MCF 10A (cell line): ENCODE measurements at regions not wholly inside any gene's neighbourhood (a gene's known extent, or its start where the extent isn't known, plus 50 kb on each side); places are given as distances from the start of the nearest gene placed in this dataset.

Experiments
- BruUV-seq: library from RNA; stranded (reverse); fragments of 400-500 nt; replicated peaks from 2 replicates; lab custom pipeline; 2021; lab: Mats Ljungman, UMichigan
- CTCF ChIA-PET: fragments of 300-600 bp; sonication (Branson Sonifier 250); formaldehyde crosslinking; extraction: SDS; loops from one replicate; lab custom pipeline; 2021; ENCODE audit warnings: antibody characterized with exemption, inconsistent platforms; lab: Yijun Ruan, JAX
- POLR2A ChIA-PET: fragments of 300-600, 350-650 bp; sonication (Branson Sonifier 250); formaldehyde crosslinking; extraction: SDS; loops from one replicate; lab custom pipeline; 2020; ENCODE audit warnings: antibody characterized with exemption, inconsistent platforms; lab: Yijun Ruan, JAX
- DNase-seq: peaks from one replicate; pipeline ENCODE4 v3.0.0-alpha.2; 2018; ENCODE audit not compliant: unreplicated experiment
- H3K27ac Mint-ChIP-seq: one replicate; pipeline ENCODE4 v1.8.0; 2022; ENCODE audit warnings: mild to moderate bottlenecking, low read depth, mixed read lengths; ENCODE audit not compliant: unreplicated experiment
- H3K27me3 Mint-ChIP-seq: one replicate; pipeline ENCODE4 v1.8.0; 2022; ENCODE audit warnings: mixed read lengths; ENCODE audit not compliant: insufficient read depth, unreplicated experiment
- H3K36me3 Mint-ChIP-seq: one replicate; pipeline ENCODE4 v1.8.0; 2022; ENCODE audit warnings: mild to moderate bottlenecking, moderate library complexity, mixed read lengths; ENCODE audit not compliant: insufficient read depth, unreplicated experiment
- H3K4me1 Mint-ChIP-seq: one replicate; pipeline ENCODE4 v1.8.0; 2022; ENCODE audit warnings: mixed read lengths; ENCODE audit not compliant: insufficient read depth, unreplicated experiment
- H3K4me3 Mint-ChIP-seq: one replicate; pipeline ENCODE4 v1.8.0; 2022; ENCODE audit warnings: mild to moderate bottlenecking, moderate library complexity, mixed read lengths; ENCODE audit not compliant: unreplicated experiment
- H3K9me3 Mint-ChIP-seq: one replicate; pipeline ENCODE4 v1.8.0; 2022; ENCODE audit warnings: mixed read lengths; ENCODE audit not compliant: unreplicated experiment
- CTCF ChIP-seq: fragments of 200-600 bp; IDR thresholded peaks from one replicate; pipeline ENCODE4 v1.8.0; 2022; ENCODE audit warnings: antibody characterized with exemption, mild to moderate bottlenecking; ENCODE audit not compliant: unreplicated experiment
- intact Hi-C: fragments of 100-400 bp; cut with micrococcal nuclease; formaldehyde crosslinking; loops from 2 replicates; pipeline ENCODE4 v1.14.1; 2022

- intact Hi-C loops: no loop called here
- TF ChIP-seq CTCF: no peak
- CTCF ChIA-PET: interaction anchor here (0.6 kb wide), 1 partner anchor 10 kb away, joined by 3 read pairs; no protein-coding TSS in a partner anchor
- Mint-ChIP-seq H3K27me3 (peaks cover 74% of the 10 kb centered on the region), H3K9me3 (no peaks in the 10 kb centered on the region), H3K4me3 (no peak overlapping the region), H3K27ac (no peak overlapping the region), H3K4me1 (no peaks in the 10 kb centered on the region), H3K36me3 (no peaks in the 10 kb centered on the region)
- DNase-seq: peak; percentile 21
- POLR2A ChIA-PET: no interaction called here
- BruUV-seq: no TSS peak
Observed at GRCh38 chr18:60100778-60101177, 201.0 kb downstream of the PMAIP1 start.

- POLR2A ChIA-PET: no interaction called here
- Mint-ChIP-seq H3K9me3 (no peaks in the 10 kb centered on the region), H3K4me3 (no peak overlapping the region), H3K4me1 (no peaks in the 10 kb centered on the region), H3K36me3 (no peaks in the 10 kb centered on the region), H3K27me3 (peaks cover 65% of the 10 kb centered on the region), H3K27ac (no peak overlapping the region)
- BruUV-seq: no TSS peak
- TF ChIP-seq CTCF: no peak
- CTCF ChIA-PET: no interaction called here
- intact Hi-C loops: no loop called here
- no peak for DNase-seq
Observed at GRCh38 chr18:60099709-60100108, 199.9 kb downstream of the PMAIP1 start.

GRCh38 chr18:60096428-60096827 is 196.6 kb downstream of the PMAIP1 start:
- no peak for TF ChIP-seq CTCF
- CTCF ChIA-PET: interaction anchor here (0.6 kb wide), 1 partner anchor 28 kb away, joined by 3 read pairs; no protein-coding TSS in a partner anchor
- Mint-ChIP-seq H3K27ac (no peak overlapping the region), H3K27me3 (peaks cover 80% of the 10 kb centered on the region), H3K4me1 (no peaks in the 10 kb centered on the region), H3K9me3 (peaks cover 6% of the 10 kb centered on the region), H3K36me3 (no peaks in the 10 kb centered on the region), H3K4me3 (no peak overlapping the region)
- BruUV-seq: no TSS peak
- DNase-seq: no peak
- POLR2A ChIA-PET: no interaction called here
- intact Hi-C loops: no loop called here

GRCh38 chr18:60092073-60092472 is 192.3 kb downstream of the PMAIP1 start:
- CTCF ChIA-PET: interaction anchor here (0.5 to 0.6 kb wide), 2 partner anchors 286 to 468 kb away, joined by 3 to 4 read pairs; no protein-coding TSS in a partner anchor
- H3K27me3 Mint-ChIP-seq: peaks cover 75% of the 10 kb centered on the region
- no peak overlapping the region for H3K4me3 Mint-ChIP-seq
- no peak for DNase-seq
- peaks cover 6% of the 10 kb centered on the region for H3K9me3 Mint-ChIP-seq
- POLR2A ChIA-PET: no interaction called here
- no peaks in the 10 kb centered on the region for H3K36me3 Mint-ChIP-seq
- BruUV-seq: no TSS peak
- H3K4me1 Mint-ChIP-seq: no peaks in the 10 kb centered on the region
- intact Hi-C loops: no loop called here
- TF ChIP-seq CTCF: no peak
- no peak overlapping the region for H3K27ac Mint-ChIP-seq
